Activated CD8-positive, alpha-beta memory T cell treated with anti-CD3 and anti-CD28 coated beads, Interleukin-2, amount 10 ng/mL, durations not matched to agents 7 days and 5 days (primary cell): ENCODE measurements at regions not wholly inside any gene's neighbourhood (a gene's known extent, or its start where the extent isn't known, plus 50 kb on each side); places are given as distances from the start of the nearest gene placed in this dataset.

Experiments used
- ATAC-seq: fragments of 150-1000 bp; cut with Tn5 transposase; one replicate; pipeline ENCODE4 v1.10.0; 2021; ENCODE audit warnings: moderate library complexity
- CTCF ChIA-PET: fragments of 350-600 bp; sonication (Branson Sonifier 250); formaldehyde crosslinking; loops from one replicate; lab custom pipeline; 2021; ENCODE audit warnings: antibody characterized with exemption; lab: Charles Lee
- DNase-seq: peaks from one replicate; pipeline ENCODE4 v3.0.0-alpha.2; 2020
- H3K27ac Mint-ChIP-seq: one replicate; pipeline ENCODE4 v1.8.0; 2021; ENCODE audit warnings: mild to moderate bottlenecking, mixed read lengths
- H3K27me3 Mint-ChIP-seq: one replicate; pipeline ENCODE4 v1.8.0; 2021; ENCODE audit warnings: mixed read lengths
- H3K36me3 Mint-ChIP-seq: one replicate; pipeline ENCODE4 v1.8.0; 2021; ENCODE audit warnings: mild to moderate bottlenecking, mixed read lengths
- H3K4me1 Mint-ChIP-seq: one replicate; pipeline ENCODE4 v1.8.0; 2021; ENCODE audit warnings: mixed read lengths
- H3K4me3 Mint-ChIP-seq: one replicate; pipeline ENCODE4 v1.8.0; 2021; ENCODE audit warnings: mild to moderate bottlenecking, moderate library complexity, mixed read lengths
- H3K9me3 Mint-ChIP-seq: one replicate; pipeline ENCODE4 v1.8.0; 2022; ENCODE audit warnings: low read depth, mixed read lengths

- Mint-ChIP-seq H3K4me1 (no peaks in the 10 kb centered on the region), H3K9me3 (no peaks in the 10 kb centered on the region)
Observed at GRCh38 chr21:15353546-15353945, 288.7 kb upstream of the NRIP1 start.

GRCh38 chr21:15354516-15354915 is 289.7 kb upstream of the NRIP1 start:
- no peaks in the 10 kb centered on the region for H3K9me3 Mint-ChIP-seq
- H3K36me3 Mint-ChIP-seq = no peaks in the 10 kb centered on the region
- no peak for DNase-seq
- no peak for ATAC-seq
- no peaks in the 10 kb centered on the region for H3K4me1 Mint-ChIP-seq
- H3K27me3 Mint-ChIP-seq = no peaks in the 10 kb centered on the region
- H3K27ac Mint-ChIP-seq = no peak overlapping the region
- CTCF ChIA-PET = no interaction called here
- no peak overlapping the region for H3K4me3 Mint-ChIP-seq

More at GRCh38 chr21:15353546-15353945, 288.7 kb upstream of the NRIP1 start:
- ATAC-seq = no peak
- DNase-seq = no peak
- Mint-ChIP-seq H3K4me3 (no peak overlapping the region), H3K27ac (no peak overlapping the region), H3K36me3 (no peaks in the 10 kb centered on the region), H3K27me3 (no peaks in the 10 kb centered on the region)
- CTCF ChIA-PET = no interaction called here

GRCh38 chr21:15355066-15355465 is 290.3 kb upstream of the NRIP1 start:
- ATAC-seq (no peak), DNase-seq (no peak)
- H3K4me3 Mint-ChIP-seq = no peak overlapping the region
- CTCF ChIA-PET = no interaction called here
- H3K4me1 Mint-ChIP-seq = no peaks in the 10 kb centered on the region
- H3K36me3 Mint-ChIP-seq = no peaks in the 10 kb centered on the region
- H3K27me3 Mint-ChIP-seq = no peaks in the 10 kb centered on the region
- no peaks in the 10 kb centered on the region for H3K9me3 Mint-ChIP-seq
- no peak overlapping the region for H3K27ac Mint-ChIP-seq

- Mint-ChIP-seq H3K36me3 (no peaks in the 10 kb centered on the region), H3K27me3 (no peaks in the 10 kb centered on the region), H3K9me3 (no peaks in the 10 kb centered on the region), H3K27ac (no peak overlapping the region), H3K4me1 (no peaks in the 10 kb centered on the region), H3K4me3 (no peak overlapping the region)
- CTCF ChIA-PET = no interaction called here
- ATAC-seq = no peak
- DNase-seq = no peak
Observed at GRCh38 chr21:15359251-15359650, 294.5 kb upstream of the NRIP1 start.

- no peaks in the 10 kb centered on the region for H3K36me3 Mint-ChIP-seq
- CTCF ChIA-PET = no interaction called here
- no peak overlapping the region for H3K27ac Mint-ChIP-seq
- ATAC-seq (no peak), DNase-seq (no peak)
- peaks cover 4% of the 10 kb centered on the region for H3K9me3 Mint-ChIP-seq
- no peaks in the 10 kb centered on the region for H3K27me3 Mint-ChIP-seq
- no peak overlapping the region for H3K4me3 Mint-ChIP-seq
- H3K4me1 Mint-ChIP-seq = no peaks in the 10 kb centered on the region
Observed at GRCh38 chr21:15362458-15362857, 297.7 kb upstream of the NRIP1 start.

- no peaks in the 10 kb centered on the region for H3K36me3 Mint-ChIP-seq
- ATAC-seq = no peak
- no peaks in the 10 kb centered on the region for H3K4me1 Mint-ChIP-seq
- CTCF ChIA-PET = no interaction called here
- H3K27ac Mint-ChIP-seq = no peak overlapping the region
- no peak for DNase-seq
- no peak overlapping the region for H3K4me3 Mint-ChIP-seq
- peaks cover 4% of the 10 kb centered on the region for H3K9me3 Mint-ChIP-seq
- H3K27me3 Mint-ChIP-seq = no peaks in the 10 kb centered on the region
Observed at GRCh38 chr21:15363921-15364320, 299.1 kb upstream of the NRIP1 start.

GRCh38 chr21:15365751-15366392 is 301.1 kb upstream of the NRIP1 start:
- no peak overlapping the region for H3K27ac Mint-ChIP-seq
- H3K36me3 Mint-ChIP-seq = no peaks in the 10 kb centered on the region
- H3K4me1 Mint-ChIP-seq = no peaks in the 10 kb centered on the region
- DNase-seq (no peak), ATAC-seq (no peak)
- CTCF ChIA-PET = no interaction called here
- H3K9me3 Mint-ChIP-seq = peaks cover 4% of the 10 kb centered on the region
- H3K4me3 Mint-ChIP-seq = no peak overlapping the region
- peaks cover 3% of the 10 kb centered on the region for H3K27me3 Mint-ChIP-seq

- Mint-ChIP-seq H3K4me3 (no peak overlapping the region), H3K27ac (no peak overlapping the region), H3K36me3 (no peaks in the 10 kb centered on the region), H3K9me3 (peaks cover 4% of the 10 kb centered on the region), H3K4me1 (no peaks in the 10 kb centered on the region), H3K27me3 (peaks cover 3% of the 10 kb centered on the region)
- CTCF ChIA-PET = no interaction called here
- DNase-seq (no peak), ATAC-seq (no peak)
Observed at GRCh38 chr21:15366555-15366954, 301.8 kb upstream of the NRIP1 start.

GRCh38 chr21:15367061-15367626 is 302.3 kb upstream of the NRIP1 start:
- Mint-ChIP-seq H3K9me3 (peaks cover 4% of the 10 kb centered on the region), H3K27me3 (peaks cover 3% of the 10 kb centered on the region), H3K4me3 (no peak overlapping the region), H3K4me1 (no peaks in the 10 kb centered on the region), H3K36me3 (no peaks in the 10 kb centered on the region), H3K27ac (no peak overlapping the region)
- DNase-seq (no peak), ATAC-seq (no peak)
- CTCF ChIA-PET = no interaction called here

GRCh38 chr21:15370462-15370975 is 305.7 kb upstream of the NRIP1 start:
- Mint-ChIP-seq H3K27ac (no peak overlapping the region), H3K9me3 (peaks cover 4% of the 10 kb centered on the region)

GRCh38 chr21:15373941-15374340 is 309.1 kb upstream of the NRIP1 start:
- H3K27ac Mint-ChIP-seq = no peak overlapping the region
- ATAC-seq (no peak), DNase-seq (no peak)
- CTCF ChIA-PET = no interaction called here
- no peaks in the 10 kb centered on the region for H3K9me3 Mint-ChIP-seq
- H3K4me1 Mint-ChIP-seq = no peaks in the 10 kb centered on the region
- H3K4me3 Mint-ChIP-seq = no peak overlapping the region
- H3K36me3 Mint-ChIP-seq = no peaks in the 10 kb centered on the region
- peaks cover 3% of the 10 kb centered on the region for H3K27me3 Mint-ChIP-seq

More at GRCh38 chr21:15370462-15370975, 305.7 kb upstream of the NRIP1 start:
- Mint-ChIP-seq H3K4me1 (no peaks in the 10 kb centered on the region), H3K4me3 (no peak overlapping the region), H3K27me3 (peaks cover 3% of the 10 kb centered on the region), H3K36me3 (no peaks in the 10 kb centered on the region)
- CTCF ChIA-PET = no interaction called here
- ATAC-seq (no peak), DNase-seq (no peak)

- ATAC-seq = no peak
- Mint-ChIP-seq H3K27ac (no peak overlapping the region), H3K9me3 (no peaks in the 10 kb centered on the region)
Observed at GRCh38 chr21:15379776-15380175, 315.0 kb upstream of the NRIP1 start.

GRCh38 chr21:15383588-15383987 is 318.8 kb upstream of the NRIP1 start:
- CTCF ChIA-PET = no interaction called here

More at GRCh38 chr21:15379776-15380175, 315.0 kb upstream of the NRIP1 start:
- H3K4me3 Mint-ChIP-seq = no peak overlapping the region
- CTCF ChIA-PET = interaction anchor here (1.1 kb wide), 1 partner anchor 1103 kb away, joined by 3 read pairs; no protein-coding TSS in a partner anchor
- no peak for DNase-seq
- no peaks in the 10 kb centered on the region for H3K4me1 Mint-ChIP-seq
- no peaks in the 10 kb centered on the region for H3K36me3 Mint-ChIP-seq
- H3K27me3 Mint-ChIP-seq = no peaks in the 10 kb centered on the region

GRCh38 chr21:15390049-15390448 is 325.2 kb upstream of the NRIP1 start:
- no peak for DNase-seq
- H3K27me3 Mint-ChIP-seq = peaks cover 2% of the 10 kb centered on the region
- H3K4me3 Mint-ChIP-seq = no peak overlapping the region
- no peaks in the 10 kb centered on the region for H3K4me1 Mint-ChIP-seq
- H3K27ac Mint-ChIP-seq = no peak overlapping the region
- CTCF ChIA-PET = no interaction called here
- ATAC-seq = no peak
- no peaks in the 10 kb centered on the region for H3K9me3 Mint-ChIP-seq
- no peaks in the 10 kb centered on the region for H3K36me3 Mint-ChIP-seq

More at GRCh38 chr21:15383588-15383987, 318.8 kb upstream of the NRIP1 start:
- ATAC-seq = no peak
- no peak for DNase-seq
- Mint-ChIP-seq H3K27me3 (peaks cover 2% of the 10 kb centered on the region), H3K4me3 (no peak overlapping the region), H3K4me1 (no peaks in the 10 kb centered on the region), H3K36me3 (no peaks in the 10 kb centered on the region), H3K9me3 (no peaks in the 10 kb centered on the region), H3K27ac (no peak overlapping the region)
